ENCODE measurements at regions not wholly inside any gene's neighbourhood (a gene's known extent, or its start where the extent isn't known, plus 50 kb on each side); places are given as distances from the start of the nearest gene placed in this dataset.

- TF ChIP-seq CTCF (IDR thresholded peaks at IDR 0.05) = no peak
- TF ChIP-seq POLR2AphosphoS5 (IDR thresholded peaks at IDR 0.05) = no peak
- TF ChIP-seq POLR2A (IDR thresholded peaks at IDR 0.05) = no peak
Observed at GRCh38 chr3:178010306-178010705, 525.9 kb upstream of the KCNMB2 start.
